ENCODE measurements at regions not wholly inside any gene's neighbourhood (a gene's known extent, or its start where the extent isn't known, plus 50 kb on each side); places are given as distances from the start of the nearest gene placed in this dataset.
"Not testable (repeated sequence)": the region's sequence is repeated elsewhere in the genome, so short reads cannot be mapped to it uniquely, and the experiment has no call there.

DNA sequence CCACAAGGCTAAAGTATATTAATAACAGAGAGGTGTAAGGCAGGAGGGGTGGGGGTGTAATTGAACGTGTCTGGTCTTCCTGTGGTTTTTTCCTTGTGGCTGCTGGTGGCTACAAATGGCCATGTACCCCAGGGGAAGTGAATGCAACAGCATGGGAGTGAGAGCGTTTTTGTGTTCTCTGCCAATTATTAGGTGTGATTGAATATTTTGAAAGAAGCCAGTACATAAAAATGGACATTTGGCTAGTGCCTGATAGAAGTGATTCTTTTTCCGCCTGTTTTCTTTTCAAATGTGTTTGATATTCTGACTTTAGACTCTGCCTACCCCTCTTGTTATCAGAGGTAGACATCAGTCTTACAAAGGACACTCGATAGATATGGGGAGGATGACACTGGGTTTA lies 141.3 kb downstream of the PRL start:
- FAIRE-seq (no peak), DNase-seq (ENCODE audit: insufficient read length, low spot score) (no peak)
- TF ChIP-seq, protein P1, sequence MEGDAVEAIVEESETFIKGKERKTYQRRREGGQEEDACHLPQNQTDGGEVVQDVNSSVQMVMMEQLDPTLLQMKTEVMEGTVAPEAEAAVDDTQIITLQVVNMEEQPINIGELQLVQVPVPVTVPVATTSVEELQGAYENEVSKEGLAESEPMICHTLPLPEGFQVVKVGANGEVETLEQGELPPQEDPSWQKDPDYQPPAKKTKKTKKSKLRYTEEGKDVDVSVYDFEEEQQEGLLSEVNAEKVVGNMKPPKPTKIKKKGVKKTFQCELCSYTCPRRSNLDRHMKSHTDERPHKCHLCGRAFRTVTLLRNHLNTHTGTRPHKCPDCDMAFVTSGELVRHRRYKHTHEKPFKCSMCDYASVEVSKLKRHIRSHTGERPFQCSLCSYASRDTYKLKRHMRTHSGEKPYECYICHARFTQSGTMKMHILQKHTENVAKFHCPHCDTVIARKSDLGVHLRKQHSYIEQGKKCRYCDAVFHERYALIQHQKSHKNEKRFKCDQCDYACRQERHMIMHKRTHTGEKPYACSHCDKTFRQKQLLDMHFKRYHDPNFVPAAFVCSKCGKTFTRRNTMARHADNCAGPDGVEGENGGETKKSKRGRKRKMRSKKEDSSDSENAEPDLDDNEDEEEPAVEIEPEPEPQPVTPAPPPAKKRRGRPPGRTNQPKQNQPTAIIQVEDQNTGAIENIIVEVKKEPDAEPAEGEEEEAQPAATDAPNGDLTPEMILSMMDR (IDR thresholded peaks at IDR 0.05; ENCODE audit: insufficient read depth, missing control alignments) = no peak

GRCh38 chr6:22157233-22157632 lies 139.6 kb downstream of the PRL start:
- TF ChIP-seq, protein P1 (IDR thresholded peaks at IDR 0.05; ENCODE audit: insufficient read depth, missing control alignments) = no peak

DNA sequence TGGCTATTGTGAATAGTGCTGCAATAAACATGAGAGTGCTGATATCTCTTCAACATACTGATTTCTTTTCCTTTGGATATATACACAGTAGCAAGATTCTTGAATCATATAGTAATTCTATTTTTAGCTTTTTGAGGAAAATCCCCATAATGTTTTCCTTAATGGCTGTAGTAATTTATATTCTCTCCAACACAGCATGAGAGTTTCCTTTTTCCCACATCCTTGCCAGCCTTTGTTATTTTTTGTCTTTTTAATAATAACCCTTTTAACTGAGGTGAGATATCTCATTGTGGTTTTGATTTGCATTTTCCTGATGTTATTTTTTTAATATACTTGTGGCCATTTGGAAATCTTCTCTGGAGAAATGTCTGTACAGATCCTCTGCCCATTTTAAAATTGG lies 132.6 kb downstream of the PRL start:
- DNase-seq (ENCODE audit: insufficient read length, low spot score) (no peak), FAIRE-seq (no peak)
- TF ChIP-seq, protein P1 (IDR thresholded peaks at IDR 0.05; ENCODE audit: insufficient read depth, missing control alignments) = no peak

More at GRCh38 chr6:22157233-22157632, 139.6 kb downstream of the PRL start:
- no peak for DNase-seq (ENCODE audit: insufficient read length, low spot score)
- FAIRE-seq = peak; percentile 85

- not testable (repeated sequence) for FAIRE-seq; DNase-seq (ENCODE audit: insufficient read length, low spot score)
Measured at GRCh38 chr6:22171006-22171405, 125.8 kb downstream of the PRL start.

DNA sequence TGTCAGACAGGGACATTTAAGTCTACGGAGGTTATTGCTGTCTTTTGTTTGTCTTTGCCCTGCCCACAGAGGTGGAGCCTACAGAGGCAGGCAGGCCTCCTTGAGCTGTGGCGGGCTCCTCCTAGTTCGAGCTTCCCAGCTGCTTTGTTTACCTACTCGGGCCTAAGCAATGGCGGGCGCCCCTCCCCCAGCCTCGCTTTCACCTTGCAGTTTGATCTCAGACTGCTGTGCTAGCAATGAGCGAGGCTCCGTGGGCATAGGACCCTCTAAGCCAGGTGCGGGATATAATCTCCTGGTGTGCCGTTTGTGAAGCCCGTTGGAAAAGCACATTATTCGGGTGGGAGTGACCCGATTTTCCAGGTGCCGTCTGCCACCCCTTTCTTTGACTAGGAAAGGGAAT lies 125.0 kb downstream of the PRL start:
- FAIRE-seq; DNase-seq (ENCODE audit: insufficient read length, low spot score): not testable (repeated sequence)

DNA sequence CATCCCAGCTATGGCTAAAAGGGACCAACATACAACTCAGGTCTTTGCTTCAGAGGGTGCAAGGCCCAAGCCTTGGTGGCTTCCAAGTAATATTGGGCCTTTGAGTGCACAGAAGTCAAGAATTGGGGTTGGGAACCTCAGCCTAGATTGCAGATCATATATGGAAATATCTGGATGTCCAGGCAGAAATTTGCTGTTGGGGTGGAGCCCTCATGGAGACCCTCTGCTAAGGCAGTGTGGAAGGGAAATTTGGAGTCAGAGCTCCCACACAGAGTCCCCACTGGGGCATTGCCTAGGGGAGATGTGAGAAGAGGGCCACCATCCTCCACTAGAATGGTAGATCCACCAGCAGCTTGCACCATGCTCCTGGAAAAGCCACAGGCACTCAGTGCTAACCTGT lies 123.5 kb downstream of the PRL start:
- DNase-seq (ENCODE audit: insufficient read length, low spot score) (no peak), FAIRE-seq (no peak)
- TF ChIP-seq, protein P1 (IDR thresholded peaks at IDR 0.05; ENCODE audit: insufficient read depth, missing control alignments) = no peak

GRCh38 chr6:22180250-22180649 lies 116.6 kb downstream of the PRL start:
- DNase-seq (ENCODE audit: insufficient read length, low spot score); FAIRE-seq: not testable (repeated sequence)

GRCh38 chr6:22184371-22184770 lies 112.5 kb downstream of the PRL start:
- TF ChIP-seq, protein P1 (IDR thresholded peaks at IDR 0.05; ENCODE audit: insufficient read depth, missing control alignments) = no peak
- no peak for DNase-seq (ENCODE audit: insufficient read length, low spot score)
- FAIRE-seq = no peak

DNA sequence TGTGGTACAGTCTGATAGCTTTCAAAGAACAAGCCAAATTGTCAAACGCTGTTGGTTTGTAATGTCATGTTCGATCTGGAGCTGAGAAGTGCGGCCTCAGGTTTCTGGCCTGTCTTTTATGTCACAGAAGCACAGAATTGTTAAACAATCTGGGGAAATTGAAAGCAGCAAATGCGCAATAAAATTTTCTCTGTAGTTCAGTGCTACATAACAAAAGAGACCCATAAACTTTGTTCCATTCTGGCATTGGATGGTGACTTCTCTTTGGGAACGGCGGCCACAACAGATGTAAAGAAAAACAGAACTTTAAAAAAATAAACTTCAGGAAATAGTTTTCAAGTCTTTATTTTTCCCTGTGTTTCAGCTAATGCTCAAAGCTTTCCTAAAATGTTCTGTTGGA lies 106.9 kb downstream of the PRL start:
- TF ChIP-seq, protein P1 (IDR thresholded peaks at IDR 0.05; ENCODE audit: insufficient read depth, missing control alignments) = no peak
- DNase-seq (ENCODE audit: insufficient read length, low spot score) = no peak
- no peak for FAIRE-seq
